ENCODE measurements at regions not wholly inside any gene's neighbourhood (a gene's known extent, or its start where the extent isn't known, plus 50 kb on each side); places are given as distances from the start of the nearest gene placed in this dataset.
A peak's percentile ranks its signal among the peaks of the same experiment; 100 is the strongest.

GRCh38 chr6:135594000-135594399 is 96.5 kb upstream of the AHI1 start:
- H2BK120ac ChIP-seq (ENCODE audit: low read depth, low read length) = no peak overlapping the region
- no peaks in the 10 kb centered on the region for H3K36me3 ChIP-seq (replicated peaks in 1 of 2; ENCODE audit: control insufficient read depth in 2 of 2, insufficient read depth in 2 of 2, low read length in 2 of 2)
- H2AFZ ChIP-seq (ENCODE audit: low read length) = no peak overlapping the region
- no peaks in the 10 kb centered on the region for H3K4me1 ChIP-seq (ENCODE audit: control insufficient read depth in 2 of 2, insufficient read depth in 1 of 2, low read depth in 1 of 2, low read length in 2 of 2)
- H3K14ac ChIP-seq (ENCODE audit: low read length) = no peak overlapping the region
- H3K18ac ChIP-seq (ENCODE audit: low read length) = no peak overlapping the region
- no peak overlapping the region for H2BK15ac ChIP-seq (ENCODE audit: low read length)
- no peaks in the 10 kb centered on the region for H3K27me3 ChIP-seq (ENCODE audit: control insufficient read depth in 3 of 3, insufficient read depth in 3 of 3, low read depth in 1 of 3, low read length in 3 of 3)
- no peak overlapping the region for H3K27ac ChIP-seq (replicated peaks; ENCODE audit: low read length)
- H4K8ac ChIP-seq (ENCODE audit: low read depth, low read length) = no peak overlapping the region
- no peak overlapping the region for H4K91ac ChIP-seq (ENCODE audit: low read depth, low read length, poor library complexity)
- no peak overlapping the region for H3K4ac ChIP-seq (ENCODE audit: low read length)
- 100% methylated on average over 1 of the region's 1 CpG; no CpG with 5 or more reads in 1 of the 2 donors for WGBS, 2 donors (ENCODE audit: extremely low coverage in 2 of 2, insufficient read length in 2 of 2, insufficient replicate concordance in 1 of 2)
- no peak for DNase-seq (ENCODE audit: low spot score)
- no peaks in the 10 kb centered on the region for H3K79me1 ChIP-seq (ENCODE audit: low read depth, low read length)
- no peaks in the 10 kb centered on the region for H3K9me3 ChIP-seq (replicated peaks in 1 of 2; ENCODE audit: control insufficient read depth in 2 of 2, insufficient read depth in 1 of 2, low read depth in 1 of 2, low read length in 2 of 2)
- no peak overlapping the region for H3K23ac ChIP-seq (ENCODE audit: low read depth, low read length, poor library complexity)
- no peak overlapping the region for H2BK5ac ChIP-seq (ENCODE audit: low read length)
- no peak overlapping the region for H2AK5ac ChIP-seq (ENCODE audit: low read depth, low read length)
- no peak overlapping the region for H2BK12ac ChIP-seq (ENCODE audit: low read length)
- no peak overlapping the region for H3K4me2 ChIP-seq (ENCODE audit: insufficient read depth, low read length, poor library complexity, severe bottlenecking)
- H3K4me3 ChIP-seq (ENCODE audit: low read length in 2 of 2) = no peak overlapping the region
- no peak overlapping the region for H3K9ac ChIP-seq (ENCODE audit: low read depth, low read length, poor library complexity)

GRCh38 chr6:135600086-135600702 is 102.7 kb upstream of the AHI1 start:
- WGBS, 2 donors (ENCODE audit: extremely low coverage in 2 of 2, insufficient read length in 2 of 2, insufficient replicate concordance in 1 of 2) = no CpG with 5 or more reads among the region's 5 CpGs
- Histone ChIP-seq H3K4me3 (ENCODE audit: low read length in 2 of 2) (no peak overlapping the region), H3K18ac (ENCODE audit: low read length) (no peak overlapping the region), H3K23ac (ENCODE audit: low read depth, low read length, poor library complexity) (no peak overlapping the region), H4K91ac (ENCODE audit: low read depth, low read length, poor library complexity) (no peak overlapping the region), H2BK120ac (ENCODE audit: low read depth, low read length) (no peak overlapping the region), H3K9ac (ENCODE audit: low read depth, low read length, poor library complexity) (no peak overlapping the region), H3K9me3 (replicated peaks in 1 of 2; ENCODE audit: control insufficient read depth in 2 of 2, insufficient read depth in 1 of 2, low read depth in 1 of 2, low read length in 2 of 2) (no peaks in the 10 kb centered on the region), H3K4me1 (ENCODE audit: control insufficient read depth in 2 of 2, insufficient read depth in 1 of 2, low read depth in 1 of 2, low read length in 2 of 2) (no peaks in the 10 kb centered on the region), H2AK5ac (ENCODE audit: low read depth, low read length) (no peak overlapping the region), H3K79me1 (ENCODE audit: low read depth, low read length) (no peaks in the 10 kb centered on the region), H2BK5ac (ENCODE audit: low read length) (no peak overlapping the region), H3K27me3 (ENCODE audit: control insufficient read depth in 3 of 3, insufficient read depth in 3 of 3, low read depth in 1 of 3, low read length in 3 of 3) (no peaks in the 10 kb centered on the region), H2AFZ (ENCODE audit: low read length) (no peak overlapping the region), H2BK15ac (ENCODE audit: low read length) (no peak overlapping the region), H4K8ac (ENCODE audit: low read depth, low read length) (peak overlapping the region; percentile 43), H3K27ac (replicated peaks; ENCODE audit: low read length) (no peak overlapping the region), H2BK12ac (ENCODE audit: low read length) (no peak overlapping the region), H3K14ac (ENCODE audit: low read length) (no peak overlapping the region), H3K4me2 (ENCODE audit: insufficient read depth, low read length, poor library complexity, severe bottlenecking) (no peak overlapping the region), H3K36me3 (replicated peaks in 1 of 2; ENCODE audit: control insufficient read depth in 2 of 2, insufficient read depth in 2 of 2, low read length in 2 of 2) (no peaks in the 10 kb centered on the region), H3K4ac (ENCODE audit: low read length) (no peak overlapping the region)
- no peak for DNase-seq (ENCODE audit: low spot score)

DNA sequence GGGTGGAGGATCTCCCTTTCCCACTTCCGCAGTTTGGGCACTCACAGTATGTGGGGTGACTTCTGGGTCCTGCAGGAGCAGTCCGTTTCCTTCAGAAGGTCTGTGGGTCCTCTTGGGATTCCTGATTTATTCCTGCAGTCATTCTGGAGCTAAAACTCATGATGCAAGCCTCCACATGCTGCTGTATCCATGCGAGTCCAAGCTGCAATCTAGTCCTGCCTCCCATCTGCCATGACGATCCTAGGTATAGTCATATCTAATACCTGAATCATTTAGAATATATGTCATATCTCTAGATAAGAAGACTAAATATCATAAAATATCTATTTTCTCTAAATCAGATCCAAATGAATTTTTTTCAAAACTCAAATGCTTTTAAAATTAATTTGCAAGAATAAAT is 103.4 kb upstream of the AHI1 start:
- Histone ChIP-seq H2BK15ac (ENCODE audit: low read length) (no peak overlapping the region), H3K4ac (ENCODE audit: low read length) (no peak overlapping the region), H3K23ac (ENCODE audit: low read depth, low read length, poor library complexity) (no peak overlapping the region), H3K4me3 (ENCODE audit: low read length in 2 of 2) (no peak overlapping the region), H3K79me1 (ENCODE audit: low read depth, low read length) (no peaks in the 10 kb centered on the region), H3K27me3 (ENCODE audit: control insufficient read depth in 3 of 3, insufficient read depth in 3 of 3, low read depth in 1 of 3, low read length in 3 of 3) (no peaks in the 10 kb centered on the region), H3K14ac (ENCODE audit: low read length) (no peak overlapping the region), H3K9ac (ENCODE audit: low read depth, low read length, poor library complexity) (no peak overlapping the region), H3K27ac (replicated peaks; ENCODE audit: low read length) (no peak overlapping the region), H2BK5ac (ENCODE audit: low read length) (no peak overlapping the region), H3K9me3 (replicated peaks in 1 of 2; ENCODE audit: control insufficient read depth in 2 of 2, insufficient read depth in 1 of 2, low read depth in 1 of 2, low read length in 2 of 2) (no peaks in the 10 kb centered on the region), H3K36me3 (replicated peaks in 1 of 2; ENCODE audit: control insufficient read depth in 2 of 2, insufficient read depth in 2 of 2, low read length in 2 of 2) (no peaks in the 10 kb centered on the region), H3K4me2 (ENCODE audit: insufficient read depth, low read length, poor library complexity, severe bottlenecking) (no peak overlapping the region), H3K4me1 (ENCODE audit: control insufficient read depth in 2 of 2, insufficient read depth in 1 of 2, low read depth in 1 of 2, low read length in 2 of 2) (no peaks in the 10 kb centered on the region), H3K18ac (ENCODE audit: low read length) (no peak overlapping the region), H2AK5ac (ENCODE audit: low read depth, low read length) (no peak overlapping the region), H2AFZ (ENCODE audit: low read length) (no peak overlapping the region), H4K91ac (ENCODE audit: low read depth, low read length, poor library complexity) (no peak overlapping the region), H4K8ac (ENCODE audit: low read depth, low read length) (no peak overlapping the region), H2BK12ac (ENCODE audit: low read length) (no peak overlapping the region), H2BK120ac (ENCODE audit: low read depth, low read length) (no peak overlapping the region)
- WGBS, 2 donors (ENCODE audit: extremely low coverage in 2 of 2, insufficient read length in 2 of 2, insufficient replicate concordance in 1 of 2) = no CpG with 5 or more reads among the region's 4 CpGs
- DNase-seq (ENCODE audit: low spot score) = no peak

GRCh38 chr6:135601857-135602256 is 104.3 kb upstream of the AHI1 start:
- no peak for DNase-seq (ENCODE audit: low spot score)
- Histone ChIP-seq H2AK5ac (ENCODE audit: low read depth, low read length) (no peak overlapping the region), H2BK15ac (ENCODE audit: low read length) (no peak overlapping the region), H3K18ac (ENCODE audit: low read length) (no peak overlapping the region), H3K9me3 (replicated peaks in 1 of 2; ENCODE audit: control insufficient read depth in 2 of 2, insufficient read depth in 1 of 2, low read depth in 1 of 2, low read length in 2 of 2) (no peaks in the 10 kb centered on the region), H3K4ac (ENCODE audit: low read length) (no peak overlapping the region), H2AFZ (ENCODE audit: low read length) (no peak overlapping the region), H3K4me3 (ENCODE audit: low read length in 2 of 2) (no peak overlapping the region), H2BK5ac (ENCODE audit: low read length) (no peak overlapping the region), H3K4me2 (ENCODE audit: insufficient read depth, low read length, poor library complexity, severe bottlenecking) (no peak overlapping the region), H2BK120ac (ENCODE audit: low read depth, low read length) (no peak overlapping the region), H3K14ac (ENCODE audit: low read length) (no peak overlapping the region), H4K8ac (ENCODE audit: low read depth, low read length) (no peak overlapping the region), H4K91ac (ENCODE audit: low read depth, low read length, poor library complexity) (no peak overlapping the region), H3K23ac (ENCODE audit: low read depth, low read length, poor library complexity) (no peak overlapping the region), H3K36me3 (replicated peaks in 1 of 2; ENCODE audit: control insufficient read depth in 2 of 2, insufficient read depth in 2 of 2, low read length in 2 of 2) (no peaks in the 10 kb centered on the region), H3K27me3 (ENCODE audit: control insufficient read depth in 3 of 3, insufficient read depth in 3 of 3, low read depth in 1 of 3, low read length in 3 of 3) (no peaks in the 10 kb centered on the region), H3K9ac (ENCODE audit: low read depth, low read length, poor library complexity) (no peak overlapping the region), H2BK12ac (ENCODE audit: low read length) (no peak overlapping the region), H3K4me1 (ENCODE audit: control insufficient read depth in 2 of 2, insufficient read depth in 1 of 2, low read depth in 1 of 2, low read length in 2 of 2) (no peaks in the 10 kb centered on the region), H3K79me1 (ENCODE audit: low read depth, low read length) (no peaks in the 10 kb centered on the region), H3K27ac (replicated peaks; ENCODE audit: low read length) (no peak overlapping the region)
